GM19099 (cell line): ENCODE measurements at regions not wholly inside any gene's neighbourhood (a gene's known extent, or its start where the extent isn't known, plus 50 kb on each side); places are given as distances from the start of the nearest gene placed in this dataset.

ENCODE experiments used
- POLR2A ChIP-seq: IDR thresholded peaks from 3 replicates; pipeline ENCODE4 v1.6.1; 2011; ENCODE audit warnings: low read depth; ENCODE audit not compliant: insufficient read length; ENCODE audit errors: extremely low read depth

- peak; percentile 26 for TF ChIP-seq POLR2A
Observed at GRCh38 chr1:101310506-101310905, 73.7 kb downstream of the S1PR1 start.

GRCh38 chr1:101311146-101311920 lies 74.5 kb downstream of the S1PR1 start:
- no peak for TF ChIP-seq POLR2A

- no peak for TF ChIP-seq POLR2A
Observed at GRCh38 chr1:101312147-101312546, 75.3 kb downstream of the S1PR1 start.

- TF ChIP-seq POLR2A: no peak
Observed at GRCh38 chr1:101313356-101313755, 76.5 kb downstream of the S1PR1 start.

GRCh38 chr1:101314244-101314643 lies 77.4 kb downstream of the S1PR1 start:
- no peak for TF ChIP-seq POLR2A

- TF ChIP-seq POLR2A: no peak
Observed at GRCh38 chr1:101316256-101316655, 79.4 kb downstream of the S1PR1 start.

- no peak for TF ChIP-seq POLR2A
Observed at GRCh38 chr1:101316799-101317198, 80.0 kb downstream of the S1PR1 start.

GRCh38 chr1:101317590-101317989 lies 80.8 kb downstream of the S1PR1 start:
- no peak for TF ChIP-seq POLR2A

- no peak for TF ChIP-seq POLR2A
Observed at GRCh38 chr1:101323535-101323934, 86.7 kb downstream of the S1PR1 start.

- TF ChIP-seq POLR2A: no peak
Observed at GRCh38 chr1:101325144-101325543, 88.3 kb downstream of the S1PR1 start.

- TF ChIP-seq POLR2A: no peak
Observed at GRCh38 chr1:101330427-101331130, 93.8 kb downstream of the S1PR1 start.

GRCh38 chr1:101331794-101332193 lies 95.0 kb downstream of the S1PR1 start:
- no peak for TF ChIP-seq POLR2A

GRCh38 chr1:101332633-101333032 lies 95.8 kb downstream of the S1PR1 start:
- TF ChIP-seq POLR2A: no peak

GRCh38 chr1:101333186-101333585 lies 96.4 kb downstream of the S1PR1 start:
- TF ChIP-seq POLR2A: no peak

GRCh38 chr1:101337968-101338367 lies 101.1 kb downstream of the S1PR1 start:
- no peak for TF ChIP-seq POLR2A
